GM21515 (cell line): ENCODE measurements at regions not wholly inside any gene's neighbourhood (a gene's known extent, or its start where the extent isn't known, plus 50 kb on each side); places are given as distances from the start of the nearest gene placed in this dataset.
A peak's percentile ranks its signal among the peaks of the same experiment; 100 is the strongest.
"Not testable (repeated sequence)": the region's sequence is repeated elsewhere in the genome, so short reads cannot be mapped to it uniquely, and the experiment has no call there.

Experiments
- ATAC-seq: cut with Tn5 transposase; IDR thresholded peaks from one replicate; pipeline ENCODE4 v1.9.1; 2021; ENCODE audit not compliant: unreplicated experiment

DNA sequence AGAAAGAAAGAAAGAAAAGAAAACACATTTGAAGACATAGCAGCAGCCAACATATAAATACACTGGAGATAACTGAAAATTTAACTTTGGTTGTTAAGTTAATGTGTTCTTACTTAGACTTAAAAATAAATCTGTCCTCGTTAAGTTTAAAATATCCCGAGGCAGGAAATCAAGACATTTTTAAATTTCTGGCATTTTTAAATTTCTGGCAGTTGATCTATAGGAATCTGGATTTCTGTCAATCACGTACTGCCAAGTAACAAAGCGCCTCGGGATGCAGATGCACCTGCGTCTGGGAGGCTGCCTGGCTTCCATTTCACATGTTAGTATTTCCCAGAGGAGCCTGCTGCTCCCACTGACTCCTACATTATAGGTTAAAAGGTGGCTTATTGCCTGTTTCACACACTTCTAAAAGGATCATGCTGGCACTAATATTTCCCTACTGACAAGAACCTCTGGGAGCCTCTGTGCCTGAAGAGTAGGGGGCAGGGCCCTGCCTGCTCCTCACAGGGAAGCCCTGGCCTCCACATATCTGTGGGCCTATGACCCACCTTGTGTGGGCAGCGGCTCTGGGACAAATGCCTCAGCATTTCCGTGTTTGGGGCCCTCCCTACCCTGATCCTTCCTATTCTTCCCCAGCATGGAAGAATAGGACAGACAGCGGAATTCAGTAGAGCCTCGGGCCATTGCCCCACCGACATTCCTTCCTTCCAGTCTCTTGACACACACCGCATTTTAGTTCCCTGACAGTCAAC is 62.8 kb upstream of the ATP12A start:
- no peak for ATAC-seq

DNA sequence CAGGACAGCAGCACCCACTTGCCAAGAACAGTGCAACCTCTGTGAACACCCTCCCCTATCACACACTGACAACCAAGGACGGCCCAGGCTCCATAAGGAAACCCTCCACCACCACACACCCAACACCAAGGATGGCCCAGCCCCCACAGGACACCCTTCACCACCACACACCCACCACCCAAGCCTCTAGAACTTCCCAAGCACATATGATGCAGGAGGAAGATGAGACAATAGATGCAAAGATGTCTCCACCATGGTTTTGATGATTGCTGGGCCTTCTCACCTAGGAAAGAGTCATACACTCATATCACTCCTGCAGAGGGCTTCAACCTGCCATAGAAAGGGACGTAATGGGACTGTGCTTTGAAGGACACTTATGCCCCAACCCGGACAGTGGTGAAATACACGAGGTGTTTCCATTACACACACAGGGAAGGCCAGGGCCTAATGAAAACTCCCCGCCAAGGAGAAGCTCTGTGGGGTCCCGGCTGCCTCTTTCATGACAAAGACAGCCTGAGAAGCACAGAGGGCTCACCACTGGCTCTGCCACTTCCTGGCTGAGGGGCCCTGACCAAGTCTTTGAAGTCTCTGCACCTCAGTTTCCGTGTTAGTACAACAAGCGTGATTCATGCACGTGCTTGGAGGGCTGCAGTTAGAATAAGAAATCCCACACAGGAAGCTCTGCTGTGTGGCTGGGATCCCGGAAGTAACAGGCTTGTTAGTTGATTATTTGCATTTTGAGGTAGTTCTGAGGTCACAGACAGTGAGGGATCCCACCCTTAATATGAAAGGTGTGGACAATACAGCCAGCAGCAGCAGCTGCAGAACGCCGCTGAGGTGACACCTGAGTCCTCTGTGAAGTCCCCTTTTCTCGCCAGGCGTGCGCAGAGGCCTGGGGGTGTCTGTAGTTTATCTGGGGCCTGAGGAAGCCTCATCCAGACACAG is 61.9 kb upstream of the ATP12A start:
- peak; percentile 78 for ATAC-seq

DNA sequence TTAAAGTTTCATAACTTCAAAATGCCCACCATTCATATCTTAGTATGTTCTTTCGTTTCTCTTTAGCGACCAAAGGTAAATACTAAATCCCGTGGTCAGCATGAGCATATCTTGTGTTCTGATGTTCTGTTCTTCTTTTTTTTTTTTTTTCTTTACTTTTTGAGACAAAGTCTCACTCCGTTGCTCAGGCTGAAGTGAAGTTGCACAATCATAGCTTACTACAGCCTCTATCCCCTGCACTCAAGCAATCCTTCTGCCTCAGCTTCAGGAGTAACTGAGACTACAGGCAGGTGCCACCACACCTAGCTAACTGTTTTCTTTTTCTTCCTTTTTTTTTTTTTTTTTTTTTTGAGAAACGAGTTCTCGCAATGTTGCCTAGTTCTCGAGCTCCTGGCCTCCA is 60.9 kb upstream of the ATP12A start:
- no peak for ATAC-seq

DNA sequence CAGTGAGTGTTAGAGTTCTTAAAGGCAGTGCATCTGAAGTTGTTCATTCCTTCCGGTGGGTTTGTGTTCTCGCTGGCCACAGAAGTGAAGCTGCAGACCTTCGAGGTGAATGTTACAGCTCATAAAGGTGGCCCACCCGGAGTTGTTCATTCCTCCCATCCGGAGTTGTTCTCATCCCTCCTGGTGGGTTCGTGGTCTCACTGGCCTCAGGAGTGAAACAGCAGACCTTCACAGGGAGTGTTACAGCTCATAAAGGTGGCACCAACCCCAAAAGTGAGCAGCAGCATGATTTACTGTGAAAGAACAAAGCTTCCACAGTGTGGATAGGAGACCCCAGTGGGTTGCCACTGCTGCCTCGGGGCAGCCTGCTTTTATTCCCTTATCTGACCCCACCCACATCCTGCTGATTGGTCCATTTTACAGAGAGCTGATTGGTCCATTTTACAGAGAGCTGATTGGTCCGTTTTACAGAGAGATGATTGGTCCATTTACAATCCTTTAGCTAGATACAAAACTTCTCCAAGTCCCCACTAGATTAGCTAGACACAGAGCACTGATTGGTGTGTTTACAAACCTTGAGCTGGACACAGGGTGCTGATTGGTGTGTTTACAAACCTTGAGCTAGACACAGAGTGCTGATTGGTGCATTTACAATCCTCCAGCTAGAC is 57.6 kb upstream of the ATP12A start:
- not testable (repeated sequence) for ATAC-seq

DNA sequence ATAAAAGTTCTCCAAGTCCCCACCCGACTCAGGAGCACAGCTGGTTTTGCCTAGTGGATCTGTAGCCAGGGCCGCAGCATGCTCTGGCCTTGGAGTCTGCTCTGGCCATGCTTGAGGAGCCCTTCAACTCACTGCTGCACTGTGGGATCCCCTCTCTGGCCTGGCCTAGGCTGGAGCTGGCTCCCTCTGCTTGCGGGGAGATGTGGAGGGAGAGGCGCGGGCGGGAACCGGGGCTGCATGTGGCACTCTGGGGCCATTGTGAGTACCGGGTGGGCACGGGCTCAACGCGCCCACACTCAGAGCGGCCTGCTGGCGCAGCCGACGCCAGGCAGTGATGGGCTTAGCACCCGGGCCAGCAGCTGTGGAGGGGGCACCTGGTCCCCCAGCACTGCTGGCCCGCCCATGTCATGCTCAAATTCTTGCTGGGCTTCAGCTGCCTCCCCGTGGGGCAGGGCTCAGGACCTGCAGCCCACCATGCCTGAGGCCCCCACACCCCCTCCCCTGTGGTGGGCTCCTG is 57.0 kb upstream of the ATP12A start:
- no peak for ATAC-seq

DNA sequence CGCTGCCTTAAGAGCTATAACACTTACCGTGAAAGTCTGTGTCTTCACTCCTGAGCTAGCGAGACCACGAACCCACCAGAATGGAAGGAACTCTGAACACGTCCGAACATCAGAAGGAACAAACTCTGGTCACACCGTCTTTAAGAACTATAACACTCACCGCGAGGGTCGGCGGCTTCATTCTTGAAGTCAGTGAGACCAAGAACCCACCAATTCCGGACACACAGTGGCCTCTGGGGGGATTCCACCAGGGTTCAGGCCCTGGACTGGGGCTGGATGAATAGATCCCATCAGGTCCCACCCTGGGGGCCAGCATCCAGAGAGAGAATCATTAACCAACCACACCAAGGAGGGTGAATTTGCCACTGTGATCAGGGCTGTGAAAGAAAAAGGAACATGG is 55.8 kb upstream of the ATP12A start:
- ATAC-seq = no peak

DNA sequence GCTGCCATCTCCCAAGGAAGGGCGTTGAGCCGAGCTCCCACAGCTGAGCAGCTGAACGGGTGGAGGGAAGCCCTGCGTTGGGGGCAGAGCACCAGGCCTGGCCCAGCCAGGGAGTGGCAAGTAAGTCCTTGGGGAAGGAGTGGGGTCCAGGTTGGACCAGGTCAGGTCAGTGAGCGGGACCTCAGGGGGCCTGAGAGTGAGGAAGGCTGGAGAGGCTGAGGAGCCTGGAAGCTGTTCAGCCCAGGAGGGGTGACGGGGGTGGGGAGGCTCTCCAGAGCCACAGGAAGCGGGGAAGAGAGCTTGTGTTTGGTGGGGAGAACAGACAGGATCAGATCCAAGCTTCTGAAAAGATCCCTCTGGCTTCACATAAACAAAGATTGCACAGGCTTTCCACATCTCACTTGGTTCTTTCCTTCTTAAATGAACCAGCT is 55.4 kb upstream of the ATP12A start:
- no peak for ATAC-seq

DNA sequence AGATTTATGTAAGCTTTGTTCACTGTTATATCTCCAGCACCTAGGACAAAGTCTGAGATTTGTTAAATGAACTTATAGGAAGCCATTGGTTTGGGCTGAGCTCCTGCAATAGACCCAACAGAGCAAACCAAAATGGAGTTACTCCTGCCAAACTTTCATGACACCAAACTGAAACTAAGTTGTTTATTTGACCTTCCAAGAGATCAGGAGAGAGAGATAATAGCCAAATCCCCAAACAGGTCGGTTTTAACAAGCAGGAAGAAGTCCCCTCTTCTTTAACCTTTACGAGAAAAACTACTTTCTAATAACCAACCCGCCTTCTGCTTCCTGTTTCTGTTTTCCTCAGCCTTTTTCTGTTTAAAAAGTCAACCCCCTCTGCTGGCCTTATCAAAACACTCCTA is 54.9 kb upstream of the ATP12A start:
- no peak for ATAC-seq

DNA sequence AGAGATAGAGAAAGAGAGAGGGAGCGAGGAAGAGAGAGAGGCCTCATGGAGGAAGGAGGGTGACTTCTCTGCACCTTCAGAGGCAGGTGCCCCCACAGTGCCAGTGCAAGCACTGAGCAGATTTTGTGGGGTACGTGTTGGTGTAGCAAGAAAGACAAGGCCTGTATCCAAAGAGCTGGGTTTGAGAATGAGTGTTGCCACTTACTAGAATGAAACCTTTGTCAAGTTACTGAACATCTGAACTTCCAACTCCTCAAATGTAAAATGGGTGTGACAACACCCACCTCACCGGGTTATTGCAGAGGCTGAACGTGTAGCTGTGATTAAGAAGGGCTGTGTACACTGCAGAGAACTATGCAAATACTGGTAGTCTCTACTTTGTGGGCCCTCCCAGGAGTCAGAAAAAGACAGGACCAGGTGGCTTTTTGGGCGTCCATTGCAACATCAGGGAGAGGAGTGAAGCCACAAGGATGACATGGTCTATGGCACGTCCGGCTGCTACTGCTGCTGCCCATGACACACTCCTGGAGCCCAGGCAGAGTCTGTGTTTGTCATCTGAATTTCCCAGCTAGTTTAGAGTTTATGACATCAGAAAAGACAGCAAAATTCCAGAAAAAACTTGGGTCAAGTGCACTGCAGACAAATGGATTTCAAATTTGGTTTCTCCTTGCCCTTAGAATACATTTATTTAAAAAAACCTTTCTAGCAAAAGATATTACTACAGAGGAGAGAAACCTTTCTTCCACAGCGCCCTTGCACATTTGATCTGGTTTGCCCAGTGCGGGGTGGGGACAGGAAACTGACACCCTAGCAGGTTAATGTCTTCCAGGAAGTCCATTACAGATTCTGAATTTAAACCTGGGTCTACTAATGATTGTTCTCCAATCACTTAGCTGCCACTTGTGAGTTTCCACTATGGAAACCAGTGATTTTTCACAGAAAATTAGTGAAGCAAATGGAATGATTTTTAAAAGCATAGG is 54.0 kb upstream of the ATP12A start:
- ATAC-seq = no peak

DNA sequence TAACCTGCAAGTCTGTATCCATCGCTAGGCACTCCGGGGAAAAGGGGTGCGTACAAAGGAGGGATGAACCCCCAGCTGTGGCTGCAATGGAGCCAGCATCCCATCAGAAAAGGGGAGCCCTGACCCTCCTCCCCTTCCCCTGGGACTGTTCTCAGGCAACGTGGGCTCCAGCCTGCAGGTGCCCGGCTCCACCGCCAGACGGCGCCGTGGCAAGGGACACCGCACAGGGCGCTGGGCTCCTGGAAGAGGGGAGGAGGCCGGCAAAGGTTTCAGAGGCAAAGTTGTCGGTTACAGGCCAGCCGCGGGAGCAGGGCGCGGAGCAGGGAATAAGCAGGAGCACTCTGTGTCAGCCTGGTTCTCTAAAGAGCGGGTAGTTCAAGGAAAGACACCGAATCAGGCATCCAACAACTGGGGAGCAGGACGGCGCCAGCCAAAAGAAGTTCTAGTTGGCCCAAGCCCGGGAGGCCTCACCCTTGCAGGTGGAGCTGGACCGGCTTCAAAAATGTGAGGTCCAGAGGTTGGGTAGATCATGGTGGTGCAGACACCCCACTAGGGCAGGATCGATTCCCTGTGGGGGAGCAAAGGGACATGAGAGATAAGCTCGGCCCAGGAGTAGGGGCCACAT is 53.0 kb upstream of the ATP12A start:
- no peak for ATAC-seq

DNA sequence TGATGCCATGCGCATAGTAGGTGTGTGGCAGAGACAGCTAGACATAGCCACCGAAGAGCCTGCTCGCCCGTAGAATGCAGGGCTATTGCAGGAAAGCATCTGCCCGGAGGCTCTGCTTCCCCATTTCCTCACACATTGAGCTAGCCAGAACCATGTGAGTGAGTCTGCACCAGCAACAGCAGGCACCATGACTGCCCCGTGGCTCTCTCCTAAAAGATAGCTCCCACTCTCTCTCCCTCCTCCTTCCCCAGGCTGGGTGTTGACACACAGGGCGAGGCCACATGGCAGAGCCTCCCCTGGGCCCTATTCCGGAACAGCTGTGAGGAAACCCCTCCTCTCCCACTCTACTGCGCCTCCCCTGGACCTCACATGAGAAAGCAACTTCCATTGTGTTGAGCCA is 52.3 kb upstream of the ATP12A start:
- ATAC-seq = no peak

DNA sequence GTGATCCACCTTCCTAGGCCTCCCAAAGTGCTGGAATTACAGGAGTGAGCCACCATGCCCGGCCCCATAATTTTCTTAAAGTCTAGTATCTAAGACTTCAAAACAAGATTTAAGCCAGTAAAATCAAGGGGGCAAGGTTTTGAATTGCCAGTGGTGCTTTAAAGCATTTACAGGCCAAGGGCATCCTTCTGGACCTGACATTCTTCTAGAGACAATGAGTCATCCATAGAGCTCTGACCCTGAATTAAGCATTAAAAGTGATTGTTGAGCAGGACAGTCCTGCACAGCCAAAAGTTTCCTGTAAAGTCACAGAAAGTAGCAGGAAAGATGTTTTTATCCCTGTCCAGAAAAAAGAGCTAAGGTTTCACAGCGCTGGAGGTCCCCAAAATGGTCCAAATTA is 50.9 kb upstream of the ATP12A start:
- ATAC-seq = no peak

DNA sequence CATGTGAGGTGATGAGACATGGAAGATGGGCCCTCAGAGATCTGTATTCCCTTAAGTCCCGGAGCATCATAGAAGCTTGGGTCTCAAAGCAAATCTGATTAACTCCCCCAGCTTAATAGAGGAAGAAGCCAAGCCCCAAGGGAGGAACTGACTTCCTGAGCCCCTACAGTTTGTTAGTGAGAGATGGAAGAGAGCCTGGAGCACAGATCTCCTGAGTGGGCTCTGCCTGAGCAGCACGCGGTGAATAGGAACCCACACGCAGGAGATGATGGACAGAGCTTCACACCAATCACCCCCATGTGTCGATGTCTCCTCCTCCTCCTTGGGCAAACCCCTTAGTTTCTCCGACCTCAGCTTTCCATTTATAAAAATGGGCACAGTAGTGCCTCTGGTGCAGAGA is 50.1 kb upstream of the ATP12A start:
- ATAC-seq = no peak
